C4-2B (cell line): ENCODE measurements at regions not wholly inside any gene's neighbourhood (a gene's known extent, or its start where the extent isn't known, plus 50 kb on each side); places are given as distances from the start of the nearest gene placed in this dataset.

Experiments
- CTCF ChIP-seq: fragments of 450-650 bp; conservative IDR thresholded peaks from 2 replicates; pipeline ENCODE4 v1.5.1; 2017; ENCODE audit warnings: mild to moderate bottlenecking
- ZFX ChIP-seq: fragments of 450-650 bp; IDR thresholded peaks from 2 replicates; pipeline ENCODE4 v1.6.1; 2017

GRCh38 chr5:25641124-25641523 lies 996.3 kb upstream of the CDH10 start:
- TF ChIP-seq CTCF (no peak), ZFX (no peak)
